Inflammatory macrophage (primary cell): ENCODE measurements at regions not wholly inside any gene's neighbourhood (a gene's known extent, or its start where the extent isn't known, plus 50 kb on each side); places are given as distances from the start of the nearest gene placed in this dataset.

Experiments used
- DNase-seq, 2 donors: peaks; one replicate each; pipeline ENCODE4 v3.0.0-alpha.2; 2020 to 2022

DNA sequence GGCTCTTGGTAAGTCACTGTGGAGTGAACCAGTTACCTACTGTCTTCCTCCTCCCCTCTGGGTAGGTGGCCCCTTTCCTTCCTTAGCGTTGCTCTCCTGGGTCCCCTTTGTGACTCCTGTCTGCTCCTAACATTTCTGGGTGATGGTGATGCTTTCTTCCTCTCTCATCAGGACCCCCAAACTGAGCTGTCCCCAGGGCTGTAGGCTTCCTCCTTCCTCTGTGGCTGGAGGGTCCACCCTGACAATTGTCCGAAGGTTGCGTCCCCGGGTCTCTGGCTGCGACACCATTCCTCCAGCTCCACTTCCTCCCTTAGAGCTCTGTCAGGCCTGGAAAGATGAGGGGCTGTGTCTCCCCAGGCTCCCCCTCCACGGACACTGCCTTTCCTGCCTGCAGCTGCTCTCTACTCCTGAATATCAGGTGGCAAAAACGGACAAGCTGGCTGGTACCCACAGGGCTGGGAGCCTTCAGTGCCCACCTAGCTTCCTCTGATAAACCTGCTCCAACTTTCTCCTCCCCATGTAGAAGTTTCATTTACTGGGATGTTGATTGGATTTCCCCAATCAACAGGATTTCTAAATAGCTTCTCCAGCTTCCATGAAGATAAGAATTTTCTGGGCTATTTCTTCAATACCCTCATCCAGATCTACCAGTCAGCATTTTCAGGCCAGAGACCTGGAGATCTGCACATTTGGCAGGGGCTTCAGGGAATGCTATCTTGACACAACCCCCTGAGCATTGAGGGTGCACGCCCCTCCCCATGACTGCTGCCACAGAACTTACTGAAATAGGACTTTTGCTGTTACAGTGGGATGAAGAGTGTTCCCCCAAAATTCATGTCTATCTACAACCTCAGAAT is 506.5 kb downstream of the TCERG1L start:
- no peak for DNase-seq

DNA sequence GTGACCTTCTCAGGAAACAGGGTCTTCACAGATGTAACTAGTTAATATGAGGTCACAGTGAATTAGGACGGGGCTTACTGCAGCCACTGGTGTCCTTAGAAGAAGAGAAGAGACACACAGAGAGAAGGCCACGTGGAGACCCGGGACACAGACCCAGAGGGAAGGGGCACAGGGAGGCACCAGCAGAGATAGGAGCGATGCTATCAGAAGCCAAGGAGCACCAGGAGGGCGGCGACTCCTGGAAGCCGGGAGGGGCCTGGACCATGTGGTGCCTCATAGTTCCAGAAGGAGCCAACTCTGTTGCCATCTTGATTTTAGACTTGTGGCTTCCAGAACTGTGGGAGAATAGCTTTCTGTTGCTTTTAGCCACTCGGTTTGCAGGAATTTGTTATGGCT is 505.9 kb downstream of the TCERG1L start:
- DNase-seq = no peak

DNA sequence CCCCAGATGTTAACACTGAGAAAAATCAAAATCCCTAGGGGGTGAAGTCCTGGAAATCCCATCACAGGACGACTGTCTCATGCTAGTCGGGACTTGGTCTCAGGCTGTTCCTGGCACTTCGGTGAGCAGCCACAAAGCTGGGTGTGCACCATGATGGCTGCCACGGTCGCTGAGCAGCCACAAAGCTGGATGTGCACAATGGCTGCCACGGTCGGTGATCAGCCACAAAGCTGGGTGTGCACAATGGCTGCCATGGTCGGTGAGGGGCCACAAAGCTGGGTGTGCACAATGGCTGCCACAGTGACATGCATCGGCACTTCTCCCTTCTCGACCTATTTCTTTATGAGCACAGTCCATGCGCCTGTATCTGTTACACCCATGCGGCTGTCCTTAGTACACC is 505.1 kb downstream of the TCERG1L start:
- DNase-seq = no peak

DNA sequence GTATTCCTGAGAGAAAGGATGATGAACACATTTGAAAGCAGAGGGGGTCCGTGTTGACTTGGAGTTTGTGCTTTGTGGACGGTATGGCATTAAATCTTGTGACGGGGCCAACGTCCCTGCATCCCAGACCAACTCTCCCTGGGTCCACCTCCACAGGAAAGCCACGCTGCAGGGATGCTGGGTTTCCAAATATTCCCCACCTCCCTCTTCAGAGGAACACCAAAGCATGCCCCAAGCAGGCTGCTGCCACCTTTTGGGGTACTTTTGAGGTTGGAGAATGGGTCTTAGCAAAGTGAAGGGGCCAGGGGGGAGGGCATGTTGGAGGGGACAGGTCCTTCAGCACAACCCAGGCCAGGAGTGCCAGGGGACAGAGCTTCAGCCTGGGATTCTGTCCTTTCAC is 504.4 kb downstream of the TCERG1L start:
- DNase-seq = no peak

DNA sequence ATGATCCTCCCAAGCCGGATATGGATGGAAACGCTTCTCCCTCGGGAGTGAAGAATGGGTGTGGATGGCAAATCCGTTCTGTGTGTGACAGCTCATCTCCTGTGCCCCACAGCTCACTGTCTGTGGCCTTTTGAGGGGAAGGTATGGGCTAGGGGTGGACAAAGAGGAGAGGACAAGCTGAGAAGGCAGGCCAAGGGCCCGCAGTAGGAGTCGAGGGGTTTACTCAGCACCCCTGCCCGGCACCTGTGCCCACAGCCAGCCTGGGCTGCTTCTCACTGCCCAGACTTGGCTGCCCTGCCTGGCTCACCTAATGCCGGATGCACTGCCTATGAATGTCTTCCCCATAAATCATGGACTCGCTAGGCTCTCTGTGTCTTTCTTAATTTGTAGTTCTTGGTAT is 503.8 kb downstream of the TCERG1L start:
- DNase-seq = no peak

DNA sequence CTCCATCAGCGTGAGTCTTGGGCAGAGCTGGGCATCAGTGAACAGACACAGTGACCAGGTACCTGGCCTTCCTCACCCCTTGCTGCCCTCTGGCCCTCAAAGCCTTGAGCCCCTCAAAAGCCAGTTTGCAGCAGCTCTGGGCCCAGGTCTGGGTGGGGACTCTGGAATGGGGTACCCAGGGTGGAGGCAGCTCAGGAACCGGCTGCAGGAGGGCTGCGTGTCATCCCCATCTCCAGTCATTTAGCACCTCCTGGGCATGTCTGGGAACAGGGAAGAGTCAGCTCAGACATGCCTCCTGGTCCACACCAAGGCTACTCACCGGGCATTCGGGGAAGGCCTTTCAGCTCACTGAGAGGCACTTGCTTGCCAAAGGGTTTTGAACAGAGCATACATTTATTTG is 503.3 kb downstream of the TCERG1L start:
- DNase-seq = no peak

DNA sequence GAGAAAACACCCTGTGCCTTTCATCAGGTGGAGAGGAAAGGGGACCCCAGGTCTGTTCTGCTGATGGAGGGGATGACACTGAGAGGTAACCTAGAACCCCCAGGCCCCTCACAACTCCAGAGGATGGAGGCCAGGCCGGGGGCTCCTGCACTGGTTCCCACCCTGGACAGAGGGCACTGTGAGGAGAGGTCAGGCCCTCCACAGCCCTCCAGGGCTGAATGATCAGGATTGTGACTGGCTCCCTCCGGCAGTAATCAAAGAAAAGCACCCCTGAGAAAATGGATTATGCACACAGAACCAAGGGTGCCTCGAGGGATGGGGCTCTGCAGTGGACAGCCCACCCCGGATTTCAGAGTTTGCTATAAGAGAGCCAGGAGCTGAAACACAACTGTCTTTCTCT is 502.8 kb downstream of the TCERG1L start:
- no peak for DNase-seq

DNA sequence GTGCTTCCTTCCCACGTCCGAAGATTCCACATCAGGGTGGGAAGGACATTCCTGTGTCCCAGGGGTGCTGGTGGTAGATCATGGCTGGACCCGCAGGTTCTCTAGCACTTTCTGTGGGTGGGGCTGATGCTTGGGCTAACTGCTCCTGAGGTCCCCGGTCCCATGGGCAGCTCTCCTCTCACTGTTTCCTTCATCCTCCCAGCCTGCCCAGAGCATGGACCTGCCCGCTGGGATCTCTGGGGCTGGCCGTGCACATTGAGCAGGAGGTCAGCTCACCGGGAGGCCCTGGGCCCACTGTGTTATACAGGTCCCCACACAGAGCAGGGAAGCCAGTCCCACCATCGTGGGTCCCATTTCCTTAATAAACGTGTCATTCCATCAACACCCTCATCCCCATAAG is 502.3 kb downstream of the TCERG1L start:
- DNase-seq = no peak

DNA sequence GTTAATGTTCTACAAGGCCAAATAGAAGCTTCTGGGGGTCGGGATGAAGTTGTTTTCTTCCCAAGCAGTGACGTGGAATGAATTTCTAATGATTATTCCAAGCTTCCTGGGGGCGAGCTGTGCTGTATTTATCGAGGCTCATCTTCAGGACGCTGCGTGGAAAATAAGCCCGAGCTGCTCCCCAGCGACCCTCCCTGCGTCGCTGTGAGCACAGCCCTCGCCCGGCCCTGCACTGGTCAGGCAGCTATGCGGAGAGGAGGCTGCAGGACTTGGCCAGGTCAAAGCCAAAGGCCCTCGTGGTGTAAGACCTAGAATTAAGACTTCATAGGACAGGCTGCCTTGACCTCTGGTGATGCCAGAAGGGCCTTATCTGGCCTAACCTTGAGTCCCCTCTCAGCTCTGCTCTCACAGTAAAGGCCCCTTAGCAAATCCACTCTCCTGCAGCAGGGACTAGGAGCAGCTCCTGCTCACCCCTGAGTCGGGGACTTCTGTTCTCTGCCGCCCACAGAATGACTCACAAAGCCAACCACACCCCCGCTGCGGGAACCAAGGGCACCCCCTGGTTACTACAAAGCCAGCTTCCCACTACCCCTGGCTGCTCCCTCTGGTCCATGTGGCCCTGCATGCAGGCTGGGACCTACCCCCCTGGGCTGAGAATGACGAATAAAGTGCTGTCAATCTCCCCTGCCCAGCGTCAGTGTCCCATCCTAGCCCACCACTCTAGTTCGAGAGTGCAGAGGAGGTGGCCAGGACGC is 501.6 kb downstream of the TCERG1L start:
- no peak for DNase-seq

DNA sequence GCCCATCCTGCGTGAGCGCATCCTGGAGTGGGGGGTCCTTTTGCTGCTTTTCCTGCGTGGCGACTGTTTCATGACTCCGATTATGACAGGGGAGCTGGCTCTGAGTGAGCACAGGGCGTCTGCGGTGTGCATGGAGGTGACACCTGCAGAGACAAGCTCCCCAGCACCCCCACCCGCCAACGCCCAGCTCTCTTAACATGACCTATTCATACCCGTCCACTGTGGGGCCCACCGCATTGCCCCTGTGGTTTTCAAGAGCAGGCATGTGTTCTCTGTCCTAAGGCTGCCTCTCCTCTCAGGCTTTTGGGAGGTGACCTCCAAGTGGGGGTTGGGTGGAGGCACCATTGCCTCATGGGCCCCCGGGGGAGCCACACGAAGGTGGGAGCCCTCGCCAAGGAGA is 500.7 kb downstream of the TCERG1L start:
- no peak for DNase-seq

DNA sequence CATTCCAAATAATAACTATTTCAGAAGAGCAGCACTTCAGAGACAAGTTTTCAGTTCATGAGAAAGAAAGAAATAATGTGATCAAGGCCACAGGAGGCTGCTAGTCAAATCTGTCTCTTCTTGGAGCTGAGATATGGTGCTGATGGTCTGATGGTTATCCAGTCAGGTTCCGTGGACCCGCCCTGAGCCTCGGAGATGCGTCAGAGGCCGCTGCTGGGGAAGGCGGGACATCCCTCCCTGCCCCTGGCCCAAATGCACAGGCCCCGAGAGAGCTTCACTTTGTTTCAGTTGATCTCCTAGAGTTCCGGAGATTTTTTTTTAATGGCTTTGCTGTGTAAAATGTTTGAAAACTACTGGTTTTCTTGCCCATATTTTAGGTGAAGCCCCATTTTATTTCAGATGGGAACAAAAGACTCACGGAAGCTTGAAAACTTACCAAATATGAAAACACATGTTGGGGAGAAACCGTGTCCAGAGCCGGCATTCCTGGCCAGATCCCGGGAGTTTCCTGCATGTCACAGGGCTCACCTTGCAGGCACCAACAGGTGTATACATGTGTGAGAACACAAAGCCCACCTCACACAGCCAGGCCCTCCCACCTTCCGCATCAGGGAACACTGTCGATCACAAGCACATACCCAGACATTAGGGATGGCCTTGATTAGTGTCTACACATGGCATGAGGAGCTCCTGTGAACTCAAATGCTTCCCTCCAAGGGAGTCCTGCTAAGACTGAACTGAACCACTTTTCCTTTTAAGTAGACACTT is 499.0 kb downstream of the TCERG1L start:
- no peak for DNase-seq

DNA sequence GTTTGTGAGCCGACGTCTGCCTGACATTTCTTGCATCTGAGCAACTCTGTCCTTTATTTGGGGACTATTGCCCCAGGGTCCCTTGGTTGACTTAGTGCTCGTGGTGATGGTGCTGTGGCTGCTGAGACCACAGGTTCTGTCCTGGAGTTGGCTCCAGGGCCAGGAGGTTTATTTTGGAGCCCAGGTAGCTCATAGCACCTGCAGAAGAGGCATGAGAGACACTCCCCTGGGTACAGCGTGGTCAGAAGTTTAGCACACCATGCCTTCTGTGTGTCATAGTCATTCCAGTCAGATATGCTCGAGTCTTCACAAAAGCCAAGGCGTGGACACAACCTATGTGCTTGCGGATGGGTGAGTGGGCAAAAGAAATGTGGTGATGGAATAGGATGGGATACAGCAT is 496.9 kb downstream of the TCERG1L start:
- DNase-seq = no peak

DNA sequence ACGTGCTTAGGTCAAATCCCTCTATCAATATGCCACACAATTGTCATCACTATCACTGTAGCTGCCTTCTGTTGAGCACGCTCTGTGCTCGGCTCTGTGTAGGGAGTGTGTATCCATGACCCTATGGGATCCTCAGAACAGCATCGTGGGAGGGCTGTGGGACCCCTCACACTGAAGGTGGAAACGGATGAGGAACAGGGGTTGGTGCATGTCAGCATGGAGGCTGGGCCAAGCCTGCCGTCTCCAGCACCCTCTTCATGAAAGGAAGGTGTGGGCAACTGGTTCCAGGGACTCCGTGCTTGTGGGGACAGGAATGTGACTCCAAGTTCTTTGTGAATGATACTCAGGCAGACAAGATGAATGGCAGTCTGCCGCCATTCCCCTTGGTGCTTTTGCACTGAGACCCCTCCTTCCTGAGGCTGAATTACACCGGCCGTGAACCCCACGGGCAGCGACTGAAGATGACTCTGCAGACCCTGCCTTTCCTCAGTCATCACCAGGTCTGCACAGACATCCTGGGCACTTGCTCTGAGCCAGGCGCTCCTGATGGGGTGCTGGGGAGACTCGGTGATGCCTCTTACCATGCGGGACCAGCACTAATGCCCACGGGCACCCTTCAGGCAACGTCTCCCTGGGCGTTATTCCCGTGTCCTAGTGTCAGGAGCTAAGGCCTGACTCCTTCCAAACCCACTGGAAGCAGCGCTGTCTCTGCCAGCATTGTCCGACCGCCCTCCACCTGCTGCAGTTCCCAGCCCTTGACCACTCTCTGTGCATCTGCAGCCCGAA is 495.2 kb downstream of the TCERG1L start:
- no peak for DNase-seq

DNA sequence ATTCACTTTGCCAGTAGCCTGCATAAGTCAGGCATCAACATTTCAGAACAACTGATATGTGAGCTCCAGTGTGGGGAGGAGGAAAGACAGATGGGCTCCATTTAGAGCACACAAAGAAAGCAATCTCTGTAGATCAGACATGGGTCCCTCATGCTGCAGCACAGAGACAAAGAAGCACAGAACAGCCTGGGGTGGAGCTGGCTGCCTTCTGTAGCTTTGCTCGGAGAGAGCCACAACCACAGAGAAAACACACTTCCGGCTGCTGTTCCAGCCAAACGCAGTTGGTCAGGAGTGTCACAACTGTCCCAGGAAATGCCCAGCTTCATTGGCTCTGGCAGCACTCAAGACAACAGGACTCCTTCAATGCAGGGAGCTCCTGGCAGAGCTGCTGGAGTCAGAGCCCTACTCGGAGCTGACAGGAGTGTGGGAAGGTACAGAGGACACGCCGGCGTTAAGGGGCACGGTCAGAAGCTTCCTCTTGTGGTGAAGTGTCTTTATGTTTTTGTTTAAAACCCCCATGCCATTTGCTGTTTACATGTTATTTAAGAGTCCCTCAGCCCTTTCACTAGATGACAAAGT is 494.4 kb downstream of the TCERG1L start:
- no peak for DNase-seq

DNA sequence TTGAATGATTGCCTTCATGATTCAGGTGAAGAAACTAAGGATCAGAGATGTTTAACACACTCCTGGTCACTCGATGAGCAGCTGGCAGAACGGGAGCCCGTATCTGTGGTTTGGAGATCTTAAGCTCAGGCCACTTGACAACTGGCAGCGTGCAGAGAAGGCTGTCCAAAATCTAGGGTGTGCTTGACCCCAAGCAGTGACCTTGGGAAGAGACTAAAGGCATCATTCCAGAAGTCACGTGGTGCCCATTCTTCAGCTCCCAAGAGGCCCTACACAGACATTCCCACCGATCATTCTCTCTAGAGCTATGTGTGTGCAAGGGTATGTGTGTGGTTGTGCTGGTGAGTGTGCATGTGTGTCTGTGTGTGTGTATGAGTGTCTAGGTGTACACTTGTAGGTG is 493.8 kb downstream of the TCERG1L start:
- DNase-seq = no peak

DNA sequence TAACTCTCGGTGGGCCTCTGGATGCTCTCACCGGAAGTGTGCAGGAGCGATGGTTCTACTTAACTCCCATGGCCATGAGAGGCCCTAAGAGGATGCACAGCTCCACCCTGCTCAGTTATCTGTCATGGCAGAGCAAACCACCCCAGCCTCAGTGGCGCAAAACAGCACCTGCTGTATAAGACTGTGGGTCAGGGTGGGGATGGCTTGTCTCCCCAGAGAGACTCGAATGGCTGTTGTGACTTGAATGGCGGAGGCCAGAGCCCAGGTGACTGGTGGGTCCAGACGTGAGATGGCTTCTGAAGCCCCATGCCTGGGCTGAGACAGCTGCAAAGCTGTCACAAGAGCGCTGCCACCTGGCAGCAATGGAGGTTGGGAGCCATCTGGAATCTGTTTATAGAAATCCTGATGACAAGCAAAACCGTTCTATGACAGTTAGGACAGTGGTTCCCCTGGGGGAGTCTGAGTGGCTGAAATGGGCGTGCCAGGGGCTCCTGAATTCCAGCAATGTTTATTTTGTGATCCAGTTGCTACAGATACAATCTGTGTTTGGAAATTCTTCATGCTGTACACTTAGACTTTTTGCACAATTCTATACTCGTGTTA is 490.5 kb downstream of the TCERG1L start:
- no peak for DNase-seq

DNA sequence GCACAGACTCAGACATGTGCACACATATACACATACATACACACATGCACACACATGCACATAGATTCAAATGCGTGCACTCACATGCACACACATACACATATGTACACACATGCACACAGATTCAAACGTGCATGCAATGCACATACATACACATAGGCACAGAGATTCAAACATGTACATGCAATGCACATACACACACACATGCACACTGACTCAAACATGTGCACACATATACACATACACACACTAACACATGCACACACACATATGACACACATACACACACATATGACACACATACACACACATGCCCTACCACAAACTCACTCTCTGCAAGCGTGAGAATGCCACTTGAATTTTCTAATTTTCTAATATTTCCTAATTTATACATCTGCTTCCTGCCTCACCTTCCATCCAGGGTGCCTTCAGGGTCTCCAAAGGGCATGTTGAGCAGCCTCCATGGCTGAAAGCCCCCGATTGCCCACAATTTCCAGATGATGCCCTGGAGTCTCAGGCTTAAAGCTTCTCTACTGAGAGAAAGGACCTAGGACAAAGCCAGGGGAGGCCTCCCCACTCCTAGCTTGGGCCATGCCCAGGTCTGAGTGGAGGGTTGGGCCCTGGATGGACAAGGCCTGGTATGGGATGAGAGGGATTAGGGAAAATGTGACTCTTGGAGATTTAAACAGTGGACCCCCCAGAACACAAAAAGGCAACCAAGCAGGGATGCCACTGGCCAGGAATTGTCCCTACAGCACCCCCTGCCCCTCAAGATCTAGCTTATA is 487.1 kb downstream of the TCERG1L start:
- no peak for DNase-seq

DNA sequence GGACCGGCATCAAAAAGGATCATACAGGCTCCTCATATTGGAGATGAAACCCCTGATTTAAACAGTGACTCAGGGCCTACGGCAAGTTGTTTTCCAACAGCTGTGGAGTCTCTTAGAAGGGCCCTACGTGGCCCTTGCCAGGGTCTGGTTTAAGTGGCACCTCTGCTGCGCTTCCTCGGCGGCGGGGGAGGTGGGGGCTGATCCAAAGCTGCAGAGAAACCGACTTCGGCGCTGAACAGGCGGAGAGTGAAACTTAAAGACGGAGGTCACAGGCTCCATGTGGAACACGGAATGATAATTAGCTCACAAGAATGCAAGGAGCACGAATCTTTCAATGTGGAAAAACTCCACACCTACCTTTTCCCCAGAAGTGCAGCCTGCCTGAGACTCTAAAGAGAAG is 477.9 kb downstream of the TCERG1L start:
- DNase-seq = no peak

DNA sequence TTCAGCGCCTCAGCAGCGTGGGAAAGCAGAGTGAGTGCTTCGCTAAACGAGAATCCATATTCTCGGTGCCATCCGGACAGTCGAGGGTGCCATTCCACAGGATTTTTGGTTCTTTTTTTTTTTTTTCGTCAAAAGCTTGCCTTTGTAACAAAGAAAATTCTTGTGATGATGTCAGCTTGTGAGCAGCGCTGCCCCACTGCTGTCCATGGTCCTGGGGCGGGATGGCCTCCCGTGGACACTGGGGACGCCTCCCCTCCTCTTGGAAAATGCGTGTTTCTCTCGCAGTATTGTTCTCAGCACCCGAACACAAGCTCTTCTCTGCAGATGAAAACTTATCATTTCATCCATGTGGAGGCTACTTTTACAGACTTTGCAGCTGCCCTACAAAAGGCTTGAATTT is 477.4 kb downstream of the TCERG1L start:
- DNase-seq = no peak

DNA sequence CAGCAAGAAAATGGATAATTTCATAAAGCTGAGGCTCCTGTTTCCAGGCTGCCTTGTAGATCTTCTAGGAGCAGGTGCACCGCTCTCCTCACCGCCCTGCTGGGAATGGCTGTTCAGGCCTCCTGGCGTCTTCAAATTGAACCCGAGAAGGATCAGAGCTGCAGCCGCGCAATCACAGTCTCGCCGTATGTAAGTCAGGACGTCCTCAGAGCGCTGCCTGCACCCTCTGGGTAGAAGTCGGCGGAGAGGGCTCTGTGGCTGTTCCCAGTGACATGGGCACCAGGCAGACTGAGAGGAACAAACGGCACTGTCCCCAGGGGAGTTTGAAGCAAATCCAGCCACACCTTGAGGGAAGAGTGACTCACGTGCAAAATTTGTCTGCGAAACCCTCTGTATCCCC is 476.9 kb downstream of the TCERG1L start:
- no peak for DNase-seq

DNA sequence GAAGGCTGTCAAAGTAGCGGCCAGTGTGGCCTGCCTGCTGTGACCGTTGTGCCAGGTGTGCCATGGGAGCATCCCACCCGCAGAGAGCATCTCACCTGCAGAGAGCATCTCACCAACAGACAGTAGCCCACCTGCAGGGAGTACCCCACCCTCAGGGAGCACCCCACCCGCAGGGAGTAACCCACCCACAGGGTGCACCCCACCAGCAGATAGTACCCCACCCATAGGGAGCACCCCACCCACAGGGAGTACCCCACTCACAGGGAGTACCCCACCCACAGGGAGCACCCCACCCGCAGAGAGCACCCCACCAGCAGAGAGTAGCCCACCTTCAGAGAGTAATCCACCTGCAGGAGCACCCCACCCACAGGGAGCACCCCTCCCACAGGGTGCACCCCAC is 476.5 kb downstream of the TCERG1L start:
- no peak for DNase-seq
